GM21423 (cell line): ENCODE measurements at regions not wholly inside any gene's neighbourhood (a gene's known extent, or its start where the extent isn't known, plus 50 kb on each side); places are given as distances from the start of the nearest gene placed in this dataset.

Experiments
- ATAC-seq: cut with Tn5 transposase; IDR thresholded peaks from one replicate; pipeline ENCODE4 v1.9.1; 2021; ENCODE audit warnings: mild to moderate bottlenecking, moderate library complexity; ENCODE audit not compliant: unreplicated experiment

DNA sequence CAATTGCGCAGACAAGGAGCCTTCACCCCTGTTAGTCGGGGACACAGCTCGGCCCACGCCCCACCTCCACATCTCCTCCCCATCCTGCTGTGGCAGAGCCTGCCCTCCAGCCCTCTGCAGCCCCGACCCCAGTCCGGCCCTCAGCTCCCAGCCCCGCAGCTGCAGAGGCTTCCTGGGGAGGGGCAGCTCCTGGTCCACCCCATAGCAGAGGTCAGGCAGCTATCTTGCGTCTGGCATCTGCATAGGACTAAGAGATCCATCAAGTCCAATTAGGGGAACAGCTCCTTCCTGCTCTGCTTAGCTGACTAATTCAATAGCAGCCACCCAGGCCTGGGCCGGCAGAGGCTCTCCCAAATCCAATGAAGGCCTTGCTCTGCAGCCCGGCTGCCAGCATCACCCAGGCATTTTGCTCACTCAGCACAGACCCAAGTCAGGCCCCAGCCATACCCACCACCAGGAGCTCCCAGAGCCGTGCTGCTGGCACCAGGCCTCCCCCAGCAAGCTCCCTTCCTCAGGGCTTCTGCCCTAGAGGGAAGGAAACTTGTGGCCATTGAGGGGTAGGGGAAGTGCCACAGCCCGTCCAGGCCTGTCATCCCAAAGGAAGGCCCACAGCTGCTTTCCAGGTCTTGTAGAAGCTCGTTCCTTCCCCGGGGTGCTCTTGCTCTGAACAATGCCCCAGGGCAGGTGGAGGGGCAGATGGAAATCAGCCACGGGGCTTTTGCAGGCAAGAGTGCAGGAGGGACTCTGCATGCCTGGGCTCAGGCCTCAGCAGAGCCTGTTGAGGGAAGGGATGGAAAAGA, 106.2 kb upstream of the RET start:
- no peak for ATAC-seq

GRCh38 chr10:42971251-42971599, 105.6 kb upstream of the RET start:
- ATAC-seq, result no peak

DNA sequence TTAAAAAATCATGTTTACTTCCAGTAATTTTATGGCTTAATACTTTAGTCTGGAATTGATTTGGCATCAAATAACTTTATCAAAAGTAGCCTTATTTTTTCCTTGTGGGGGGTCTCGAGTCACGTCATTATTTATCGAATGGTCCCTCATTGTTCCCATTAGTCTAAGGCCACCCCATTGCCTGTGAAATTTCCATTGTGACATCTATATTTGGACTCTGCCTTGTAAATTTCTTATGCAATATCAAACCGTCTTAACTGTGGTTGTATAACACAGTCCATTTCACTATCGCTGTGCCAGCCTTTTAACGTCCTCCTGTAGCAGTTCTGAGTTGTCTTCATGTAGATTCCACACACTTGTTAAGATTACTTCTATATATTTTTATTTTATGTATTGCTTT, 103.9 kb upstream of the RET start:
- no peak for ATAC-seq

GRCh38 chr10:42973411-42973810, 103.5 kb upstream of the RET start:
- ATAC-seq, result no peak

- ATAC-seq, result no peak
Measured at GRCh38 chr10:42973870-42974692, 102.8 kb upstream of the RET start.

DNA sequence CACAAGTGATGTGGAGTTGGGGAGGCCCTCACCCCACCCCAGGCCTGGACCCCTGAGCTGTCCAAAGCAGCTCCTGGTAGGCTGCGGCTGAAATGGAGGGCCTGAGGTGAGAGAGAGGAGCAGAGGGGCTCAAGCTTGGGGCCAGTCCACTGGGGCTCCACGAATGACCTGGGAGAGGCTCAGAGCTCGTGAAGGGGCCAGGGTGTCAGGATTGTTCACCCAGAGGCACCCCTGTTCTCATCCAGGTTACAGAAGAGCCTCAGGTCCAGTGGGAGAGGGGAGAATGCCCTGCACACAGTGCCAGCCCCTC, 102.2 kb upstream of the RET start:
- ATAC-seq, result no peak

DNA sequence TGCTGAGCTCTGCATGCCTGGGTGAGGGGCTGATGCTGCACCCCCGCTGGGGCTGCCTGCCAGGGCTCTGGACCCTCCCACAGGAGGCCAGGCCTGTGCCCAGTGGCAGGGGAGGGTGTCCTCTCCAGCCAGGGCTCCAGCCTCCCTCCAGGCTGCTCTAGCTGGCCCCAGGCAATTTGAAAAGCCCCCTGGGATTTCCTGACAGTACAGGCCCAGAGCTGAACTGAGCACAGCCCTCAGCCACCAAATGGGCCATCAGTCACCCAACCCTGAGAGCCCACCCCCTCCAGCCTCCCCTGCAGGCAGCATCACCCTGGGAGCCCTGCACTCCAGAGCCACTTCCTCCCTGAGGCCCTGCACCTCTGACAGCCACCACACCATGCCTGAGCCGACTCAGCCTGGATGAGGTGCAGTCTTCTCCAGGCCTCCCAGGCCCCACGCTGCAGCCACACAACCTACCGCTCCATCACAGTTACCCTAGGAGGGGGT, 101.8 kb upstream of the RET start:
- no peak for ATAC-seq

GRCh38 chr10:42975558-42976340, 101.1 kb upstream of the RET start:
- ATAC-seq, result no peak

- no peak for ATAC-seq
Measured at GRCh38 chr10:42976351-42977031, 100.4 kb upstream of the RET start.

DNA sequence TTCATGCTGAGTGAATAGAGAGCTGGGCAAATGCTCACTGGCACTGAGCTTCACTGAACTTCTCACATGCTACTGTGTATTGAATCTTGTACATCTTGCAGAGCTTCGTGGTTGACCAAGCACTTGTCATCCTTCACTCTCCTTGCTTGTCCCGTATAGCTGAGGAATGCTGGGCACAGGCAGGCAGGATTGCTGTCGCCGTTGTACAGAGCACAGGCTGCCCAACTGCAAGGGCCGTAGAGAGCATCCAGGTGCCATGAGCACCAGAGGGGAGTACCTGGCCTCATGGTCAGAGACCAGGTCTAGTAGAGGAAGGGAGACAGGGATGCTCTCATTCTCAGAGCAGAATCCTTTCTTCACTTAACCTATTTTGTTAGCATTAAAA, 99.8 kb upstream of the RET start:
- ATAC-seq, result no peak

DNA sequence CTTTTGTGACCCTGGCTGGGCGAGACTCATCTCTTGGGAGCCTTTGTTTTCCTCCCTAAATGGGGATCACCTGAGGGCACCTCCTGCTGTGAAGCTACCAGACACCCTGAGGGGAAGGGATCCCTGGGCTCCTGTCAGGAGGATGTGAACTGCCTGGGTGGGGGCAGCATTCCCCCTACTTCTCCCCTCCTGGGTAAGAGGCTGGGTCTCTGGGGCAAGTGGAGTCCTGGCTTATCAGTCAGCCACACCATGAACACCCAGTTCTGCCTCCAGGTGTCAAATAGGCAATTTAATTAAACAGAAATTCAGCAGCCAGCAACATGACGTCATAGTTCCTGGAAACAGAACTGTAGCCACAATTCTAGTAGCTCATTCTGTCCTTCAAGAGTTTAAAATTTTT, 97.7 kb upstream of the RET start:
- no peak for ATAC-seq

DNA sequence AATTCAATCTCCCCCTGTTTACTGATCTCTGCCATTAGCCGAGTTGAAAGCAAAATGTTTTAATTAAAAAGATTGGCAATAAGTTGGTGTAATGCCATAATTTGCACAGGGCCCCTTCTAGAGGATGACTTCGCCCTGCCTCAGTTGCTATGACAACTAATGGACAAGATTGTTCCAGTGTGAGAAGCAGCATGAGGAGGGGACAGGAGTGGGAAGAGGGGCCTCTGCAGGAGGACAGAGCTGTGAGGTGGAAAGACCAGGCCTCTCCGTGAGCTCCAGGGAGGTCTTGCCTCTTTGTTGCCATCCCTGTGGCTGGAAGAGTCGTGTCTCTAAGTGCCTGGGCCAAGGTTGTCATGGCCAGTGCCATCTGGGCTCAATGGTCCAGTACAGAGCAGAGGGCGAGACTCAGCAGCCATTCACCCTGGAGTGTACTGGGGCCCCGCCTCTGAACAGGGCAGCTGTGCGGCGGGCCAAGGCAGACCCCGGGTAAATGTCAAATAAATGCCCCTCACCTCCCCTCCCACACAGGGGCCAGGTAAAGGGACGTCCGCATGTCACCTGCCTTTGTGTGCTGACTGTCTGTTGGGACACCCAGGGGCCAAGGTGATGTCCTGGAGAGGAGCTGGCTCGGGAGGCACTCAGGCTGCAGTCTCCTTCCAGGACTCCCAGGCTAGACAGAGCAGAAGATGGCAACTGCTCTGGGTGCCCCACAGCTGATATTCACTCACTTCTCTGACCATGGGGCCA, 97.0 kb upstream of the RET start:
- ATAC-seq, result no peak

GRCh38 chr10:42980553-42981357, 96.1 kb upstream of the RET start:
- no peak for ATAC-seq

GRCh38 chr10:42981358-42982236, 95.3 kb upstream of the RET start:
- no peak for ATAC-seq

DNA sequence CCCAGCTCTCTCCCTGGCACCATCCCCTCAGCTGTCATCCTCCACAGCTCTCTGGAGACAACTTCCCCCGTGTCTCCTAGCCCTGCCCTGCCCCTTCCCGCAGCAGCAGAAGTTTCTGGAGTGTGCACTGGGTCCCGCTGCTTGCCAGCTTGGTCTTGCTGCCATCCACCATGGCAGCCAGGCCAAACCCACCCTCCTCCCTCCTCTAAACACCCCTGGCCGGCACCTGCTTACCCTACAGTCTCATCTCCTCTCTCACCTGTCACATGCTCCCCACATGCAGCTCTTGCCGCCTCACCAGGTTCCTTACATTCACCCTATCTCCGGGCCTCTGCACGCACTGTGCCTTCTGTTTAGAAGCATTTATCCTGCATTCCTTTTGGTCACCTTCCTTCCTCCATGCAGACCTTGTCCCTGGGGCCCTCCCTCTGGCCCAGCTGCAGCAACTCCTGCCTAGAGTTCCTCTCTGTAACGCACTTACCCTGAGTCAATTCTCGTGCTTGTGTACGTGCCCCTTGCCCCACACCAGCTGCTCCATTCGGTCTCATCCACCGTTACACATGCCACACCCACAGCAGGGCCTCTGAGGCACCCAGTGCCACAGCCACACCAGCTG, 93.9 kb upstream of the RET start:
- no peak for ATAC-seq

DNA sequence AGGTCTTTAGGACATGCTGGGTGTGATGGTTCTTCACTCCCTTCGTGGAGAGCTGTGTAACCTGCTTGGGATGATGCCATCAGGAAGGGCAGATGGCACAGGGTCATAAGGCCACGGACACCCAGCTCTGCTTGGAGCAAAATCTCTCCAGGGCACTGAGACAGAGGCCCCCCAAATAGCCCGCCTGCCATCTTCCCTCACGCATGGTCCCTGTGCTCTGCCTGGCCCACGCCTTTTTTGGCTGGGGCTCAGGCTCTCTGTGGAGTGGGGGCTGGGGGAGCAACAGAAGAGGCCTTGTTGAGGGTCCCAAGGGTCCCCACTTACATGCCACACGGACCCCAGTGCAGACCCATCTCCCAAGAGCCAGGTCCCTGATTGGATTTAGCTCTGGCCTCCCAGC, 93.3 kb upstream of the RET start:
- no peak for ATAC-seq

DNA sequence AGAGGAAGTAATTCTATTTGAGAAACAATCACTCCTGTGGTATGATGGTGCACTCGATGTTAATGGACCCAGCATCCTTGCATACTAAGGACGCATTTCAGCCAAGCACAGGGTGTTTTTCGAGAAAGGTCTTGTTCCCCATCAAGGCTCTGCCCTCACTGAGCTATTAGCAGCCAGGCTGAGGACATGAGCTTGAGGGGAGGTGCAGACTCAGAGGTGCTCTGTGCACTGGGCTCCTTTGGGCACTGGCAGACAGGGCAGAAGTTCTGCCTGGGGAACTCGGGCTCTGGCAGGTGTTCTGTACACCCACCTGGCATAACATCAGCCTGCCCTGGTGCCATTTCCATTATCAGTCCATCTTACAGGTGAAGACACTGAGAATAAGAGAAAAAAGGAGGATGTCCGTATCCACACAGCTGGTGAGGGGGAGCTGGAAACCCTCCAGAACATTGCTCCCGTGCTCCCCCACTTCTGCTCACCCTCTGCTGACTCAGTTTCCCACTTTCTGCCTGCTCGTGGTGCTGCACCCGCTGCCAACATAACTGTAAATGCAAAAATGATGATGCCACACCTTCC, 92.7 kb upstream of the RET start:
- no peak for ATAC-seq
